ENCODE measurements at regions not wholly inside any gene's neighbourhood (a gene's known extent, or its start where the extent isn't known, plus 50 kb on each side); places are given as distances from the start of the nearest gene placed in this dataset.

DNA sequence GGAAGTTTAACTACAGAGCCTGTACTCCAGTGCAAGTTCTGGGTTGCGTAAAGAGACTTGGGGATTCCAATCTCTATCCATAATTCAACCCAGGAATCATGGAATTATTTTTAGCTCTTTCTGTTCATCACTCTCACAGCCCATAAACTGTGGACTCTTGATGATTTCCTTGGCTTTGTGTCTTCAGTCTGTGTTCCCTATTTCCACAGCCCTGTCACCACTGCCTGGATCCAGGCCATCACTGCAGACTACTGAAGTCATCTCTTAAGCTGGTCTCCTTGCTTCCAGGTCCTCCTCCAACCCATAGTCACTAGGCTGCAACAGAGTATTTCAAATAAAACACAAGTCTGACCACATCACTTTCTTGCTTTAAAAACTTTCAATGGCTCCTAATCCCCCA lies 211.7 kb downstream of the PLK2 start:
- no peaks in the 10 kb centered on the region for H3K27me3 Mint-ChIP-seq (ENCODE audit: low read depth)
- TF ChIP-seq, protein P1, sequence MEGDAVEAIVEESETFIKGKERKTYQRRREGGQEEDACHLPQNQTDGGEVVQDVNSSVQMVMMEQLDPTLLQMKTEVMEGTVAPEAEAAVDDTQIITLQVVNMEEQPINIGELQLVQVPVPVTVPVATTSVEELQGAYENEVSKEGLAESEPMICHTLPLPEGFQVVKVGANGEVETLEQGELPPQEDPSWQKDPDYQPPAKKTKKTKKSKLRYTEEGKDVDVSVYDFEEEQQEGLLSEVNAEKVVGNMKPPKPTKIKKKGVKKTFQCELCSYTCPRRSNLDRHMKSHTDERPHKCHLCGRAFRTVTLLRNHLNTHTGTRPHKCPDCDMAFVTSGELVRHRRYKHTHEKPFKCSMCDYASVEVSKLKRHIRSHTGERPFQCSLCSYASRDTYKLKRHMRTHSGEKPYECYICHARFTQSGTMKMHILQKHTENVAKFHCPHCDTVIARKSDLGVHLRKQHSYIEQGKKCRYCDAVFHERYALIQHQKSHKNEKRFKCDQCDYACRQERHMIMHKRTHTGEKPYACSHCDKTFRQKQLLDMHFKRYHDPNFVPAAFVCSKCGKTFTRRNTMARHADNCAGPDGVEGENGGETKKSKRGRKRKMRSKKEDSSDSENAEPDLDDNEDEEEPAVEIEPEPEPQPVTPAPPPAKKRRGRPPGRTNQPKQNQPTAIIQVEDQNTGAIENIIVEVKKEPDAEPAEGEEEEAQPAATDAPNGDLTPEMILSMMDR (conservative IDR thresholded peaks at IDR 0.05) = no peak
- H3K36me3 Mint-ChIP-seq (ENCODE audit: low read depth) = no peaks in the 10 kb centered on the region
- H3K4me1 Mint-ChIP-seq = no peaks in the 10 kb centered on the region
- no peak overlapping the region for H3K4me3 Mint-ChIP-seq
- no peak overlapping the region for H3K27ac Mint-ChIP-seq (ENCODE audit: unreplicated experiment)
- no peak for DNase-seq (ENCODE audit: low read depth, low spot score)
- peaks cover 4% of the 10 kb centered on the region for H3K9me3 Mint-ChIP-seq

DNA sequence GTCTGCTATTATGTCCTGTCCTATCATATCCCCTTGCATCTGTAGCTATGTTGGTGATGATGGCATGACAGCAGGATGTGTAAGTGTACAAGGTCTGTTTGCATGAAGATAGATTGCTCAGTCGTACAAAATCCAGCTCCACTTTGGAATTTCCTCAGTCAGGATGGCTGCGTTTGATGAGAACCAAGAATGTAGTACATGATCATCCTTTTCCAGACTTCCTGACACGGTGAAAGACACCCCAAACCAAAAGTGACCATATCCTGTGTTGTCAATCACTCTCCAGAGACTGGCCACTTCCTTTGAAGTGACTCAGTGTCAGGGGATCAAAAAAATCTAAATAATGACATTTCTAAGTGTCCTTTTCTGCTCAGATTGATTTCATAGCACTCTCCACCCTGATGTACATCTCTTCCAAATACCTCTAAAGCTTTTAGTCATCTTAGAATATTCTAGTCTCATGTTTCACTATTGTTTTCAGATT lies 213.4 kb downstream of the PLK2 start:
- DNase-seq (ENCODE audit: low read depth, low spot score) = no peak
- Mint-ChIP-seq H3K27me3 (ENCODE audit: low read depth) (no peaks in the 10 kb centered on the region), H3K36me3 (ENCODE audit: low read depth) (no peaks in the 10 kb centered on the region), H3K27ac (ENCODE audit: unreplicated experiment) (no peak overlapping the region), H3K4me1 (peaks cover 5% of the 10 kb centered on the region), H3K4me3 (no peak overlapping the region), H3K9me3 (no peaks in the 10 kb centered on the region)
- TF ChIP-seq, protein P1 (conservative IDR thresholded peaks at IDR 0.05) = no peak

DNA sequence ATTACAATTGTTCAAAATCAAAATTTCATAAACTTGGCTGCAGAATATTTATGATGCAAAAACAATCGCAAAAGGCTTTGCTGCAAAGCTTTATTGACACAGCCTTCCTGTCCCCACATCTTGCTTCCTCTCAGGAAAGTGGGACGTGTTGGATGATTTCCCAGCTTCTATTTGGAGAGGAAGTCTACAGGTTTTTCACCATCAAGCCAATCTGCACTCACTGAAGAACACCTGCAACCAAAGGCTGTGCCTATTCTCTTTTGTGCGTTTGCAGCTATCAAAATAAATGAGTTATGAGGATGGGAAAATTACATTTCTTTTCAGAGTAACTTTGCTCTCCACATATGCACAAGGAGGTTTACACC lies 214.4 kb downstream of the PLK2 start:
- Mint-ChIP-seq H3K36me3 (ENCODE audit: low read depth) (no peaks in the 10 kb centered on the region), H3K9me3 (no peaks in the 10 kb centered on the region), H3K4me1 (peaks cover 7% of the 10 kb centered on the region), H3K27me3 (ENCODE audit: low read depth) (no peaks in the 10 kb centered on the region), H3K27ac (ENCODE audit: unreplicated experiment) (no peak overlapping the region), H3K4me3 (no peak overlapping the region)
- DNase-seq (ENCODE audit: low read depth, low spot score) = no peak
- TF ChIP-seq, protein P1 (conservative IDR thresholded peaks at IDR 0.05) = no peak

DNA sequence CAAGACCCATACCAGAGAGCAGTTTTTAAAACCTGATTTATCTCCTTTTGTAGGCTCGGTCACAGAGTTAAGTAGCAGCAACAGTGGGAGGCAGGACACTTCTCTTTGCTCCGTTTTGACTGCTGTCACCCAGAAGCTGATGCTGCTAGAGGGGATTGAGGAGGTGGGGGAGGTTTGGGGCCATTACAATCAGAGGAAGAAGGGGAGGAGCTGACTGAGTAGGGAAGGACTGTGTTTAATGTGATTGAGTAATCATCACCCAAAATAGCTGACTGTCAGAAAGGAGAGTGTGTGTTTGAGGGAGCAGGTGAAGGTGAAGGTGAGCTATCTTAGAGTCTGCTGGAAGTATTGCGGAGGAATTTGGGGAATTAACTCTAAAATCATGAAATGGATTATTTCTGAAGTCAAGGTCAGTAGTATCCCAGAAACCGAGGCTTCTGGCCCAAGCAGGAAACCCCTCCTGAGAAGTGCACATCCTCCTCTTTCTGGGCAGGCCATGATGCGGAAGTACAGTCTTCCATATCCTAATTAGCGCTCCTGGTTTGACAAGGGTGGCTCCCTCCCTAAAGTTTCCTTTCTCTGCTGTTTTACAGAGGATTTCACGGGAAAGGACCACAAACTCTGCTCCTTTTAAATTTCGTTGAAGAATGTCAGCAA lies 214.9 kb downstream of the PLK2 start:
- H3K9me3 Mint-ChIP-seq = peaks cover 2% of the 10 kb centered on the region
- TF ChIP-seq, protein P1 (conservative IDR thresholded peaks at IDR 0.05) = no peak
- no peaks in the 10 kb centered on the region for H3K27me3 Mint-ChIP-seq (ENCODE audit: low read depth)
- H3K4me3 Mint-ChIP-seq = no peak overlapping the region
- H3K27ac Mint-ChIP-seq (ENCODE audit: unreplicated experiment) = no peak overlapping the region
- no peak for DNase-seq (ENCODE audit: low read depth, low spot score)
- peaks cover 7% of the 10 kb centered on the region for H3K4me1 Mint-ChIP-seq
- no peaks in the 10 kb centered on the region for H3K36me3 Mint-ChIP-seq (ENCODE audit: low read depth)

DNA sequence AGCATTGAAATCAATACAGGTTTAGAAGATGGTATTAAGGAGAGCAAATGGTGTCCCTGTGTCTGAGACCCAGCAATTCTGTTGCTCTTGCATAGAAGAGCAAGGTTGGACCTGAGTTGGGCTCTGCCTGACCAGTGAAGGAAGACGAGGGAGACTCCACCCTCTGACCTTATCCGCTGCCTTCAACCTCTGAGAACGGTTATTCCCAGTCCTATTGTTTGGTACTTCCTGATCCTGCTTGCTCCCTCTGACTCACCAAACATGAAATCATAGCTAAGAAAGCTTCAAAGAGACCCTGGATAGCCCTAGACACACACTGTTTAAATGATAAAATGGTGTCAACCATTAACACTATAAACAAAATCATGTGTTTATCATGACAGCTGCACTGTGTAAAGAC lies 218.5 kb downstream of the PLK2 start:
- TF ChIP-seq, protein P1 (conservative IDR thresholded peaks at IDR 0.05) = no peak
- no peak for DNase-seq (ENCODE audit: low read depth, low spot score)
- H3K4me1 Mint-ChIP-seq = peaks cover 7% of the 10 kb centered on the region
- H3K4me3 Mint-ChIP-seq = no peak overlapping the region
- H3K36me3 Mint-ChIP-seq (ENCODE audit: low read depth) = no peaks in the 10 kb centered on the region
- H3K9me3 Mint-ChIP-seq = peaks cover 2% of the 10 kb centered on the region
- no peaks in the 10 kb centered on the region for H3K27me3 Mint-ChIP-seq (ENCODE audit: low read depth)
- no peak overlapping the region for H3K27ac Mint-ChIP-seq (ENCODE audit: unreplicated experiment)
